Prostate gland (tissue), 2 donors: ENCODE measurements at regions not wholly inside any gene's neighbourhood (a gene's known extent, or its start where the extent isn't known, plus 50 kb on each side); places are given as distances from the start of the nearest gene placed in this dataset.

ENCODE experiments used
- CTCF ChIP-seq, 4 experiments: fragments of 200-600 bp in 2 of 4; fragments of 450-650 bp in 2 of 4; sonication (generic) in 2 of 4; IDR thresholded peaks; 1 replicate in 3 of 4; 2 replicates in 1 of 4; pipeline ENCODE4 v1.5.1; 2016 to 2019; ENCODE audit warnings: antibody characterized with exemption in 4 of 4, mild to moderate bottlenecking in 2 of 4, moderate library complexity in 2 of 4
- POLR2A ChIP-seq: fragments of 450-650 bp; IDR thresholded peaks from one replicate; pipeline ENCODE4 v1.6.1; 2016; ENCODE audit warnings: antibody characterized with exemption, mild to moderate bottlenecking

GRCh38 chr14:27366596-27366995 lies 768.8 kb upstream of the NOVA1 start:
- TF ChIP-seq CTCF (IDR thresholded peaks at IDR 0.05) (no peak), POLR2A (no peak)
